CD4-positive, CD25-positive, alpha-beta regulatory T cell (primary cell): ENCODE measurements at regions not wholly inside any gene's neighbourhood (a gene's known extent, or its start where the extent isn't known, plus 50 kb on each side); places are given as distances from the start of the nearest gene placed in this dataset.
"Not testable (repeated sequence)": the region's sequence is repeated elsewhere in the genome, so short reads cannot be mapped to it uniquely, and the experiment has no call there.

Experiments used
- ATAC-seq, 2 donors: fragments of 150-1000 bp; cut with Tn5 transposase; one replicate each; pipeline ENCODE4 v1.10.0; 2021; ENCODE audit warnings: low read depth in 2 of 2, moderate number of reproducible peaks in 2 of 2, moderate library complexity in 1 of 2
- DNase-seq, 3 donors: peaks; one replicate each; pipeline versions ENCODE4 v3.0.0 to v3.0.0-alpha.2; 2012 to 2022; ENCODE audit warnings: mixed read lengths in 1 of 3
- H3K27ac ChIP-seq: one replicate; pipeline ENCODE4 v1.7.0; 2013; ENCODE audit warnings: mild to moderate bottlenecking, low read length; ENCODE audit not compliant: insufficient read depth, poor library complexity, severe bottlenecking
- H3K27me3 ChIP-seq: one replicate; pipeline ENCODE4 v1.7.0; 2013; ENCODE audit warnings: low read length; ENCODE audit not compliant: control insufficient read depth, insufficient read depth
- H3K36me3 ChIP-seq: one replicate; pipeline ENCODE4 v1.7.0; 2013; ENCODE audit warnings: mild to moderate bottlenecking, low read length, moderate library complexity; ENCODE audit not compliant: control insufficient read depth, insufficient read depth
- H3K4me1 ChIP-seq: 2 replicates; pipeline ENCODE4 v1.7.0; 2013; ENCODE audit warnings: mild to moderate bottlenecking, low read length; ENCODE audit not compliant: insufficient read depth, control insufficient read depth, poor library complexity, severe bottlenecking
- H3K4me3 ChIP-seq: one replicate; pipeline ENCODE4 v1.7.0; 2013; ENCODE audit warnings: low read depth, mild to moderate bottlenecking, low read length, moderate library complexity
- H3K9me3 ChIP-seq, 2 experiments: 1 replicate in 1 of 2; 2 replicates in 1 of 2; pipeline ENCODE4 v1.7.0; 2013; ENCODE audit warnings: low read length in 2 of 2, mild to moderate bottlenecking in 1 of 2, moderate library complexity in 1 of 2; ENCODE audit not compliant: control insufficient read depth in 2 of 2
- H3K27ac Mint-ChIP-seq, 3 donors: one replicate each; pipeline ENCODE4 v1.8.0; 2020 to 2022; ENCODE audit warnings: mild to moderate bottlenecking in 3 of 3, mixed read lengths in 3 of 3, moderate library complexity in 2 of 3
- H3K27me3 Mint-ChIP-seq: one replicate; pipeline ENCODE4 v1.8.0; 2022; ENCODE audit warnings: mild to moderate bottlenecking, mixed read lengths
- H3K36me3 Mint-ChIP-seq: one replicate; pipeline ENCODE4 v1.8.0; 2020; ENCODE audit warnings: mixed read lengths
- H3K4me1 Mint-ChIP-seq, 4 donors: one replicate each; pipeline ENCODE4 v1.8.0; 2020 to 2022; ENCODE audit warnings: mixed read lengths in 4 of 4, mild to moderate bottlenecking in 1 of 4
- H3K4me3 Mint-ChIP-seq, 4 donors: one replicate each; pipeline ENCODE4 v1.8.0; 2020 to 2022; ENCODE audit warnings: mild to moderate bottlenecking in 4 of 4, mixed read lengths in 4 of 4, moderate library complexity in 3 of 4
- H3K9me3 Mint-ChIP-seq, 7 donors: one replicate each; pipeline ENCODE4 v1.8.0; 2020 to 2022; ENCODE audit warnings: mixed read lengths in 7 of 7, mild to moderate bottlenecking in 3 of 7, moderate library complexity in 2 of 7

GRCh38 chr5:114122852-114123251 lies 239.0 kb upstream of the KCNN2 start:
- no peak for DNase-seq
- H3K9me3 Mint-ChIP-seq = peaks cover 0 to 9% (median 2%) of the 10 kb centered on the region in 7 donors
- no peak overlapping the region for H3K4me3 ChIP-seq
- H3K36me3 ChIP-seq = no peaks in the 10 kb centered on the region
- no peaks in the 10 kb centered on the region for H3K36me3 Mint-ChIP-seq
- no peak overlapping the region for H3K4me3 Mint-ChIP-seq
- H3K4me1 Mint-ChIP-seq = no peaks in the 10 kb centered on the region
- H3K27me3 Mint-ChIP-seq = no peaks in the 10 kb centered on the region
- no peaks in the 10 kb centered on the region for H3K9me3 ChIP-seq
- H3K27ac ChIP-seq = no peak overlapping the region
- ATAC-seq = no peak
- H3K4me1 ChIP-seq = no peaks in the 10 kb centered on the region
- no peak overlapping the region for H3K27ac Mint-ChIP-seq
- H3K27me3 ChIP-seq = no peaks in the 10 kb centered on the region

GRCh38 chr5:114123654-114124053 lies 238.2 kb upstream of the KCNN2 start:
- Histone ChIP-seq H3K9me3 (no peaks in the 10 kb centered on the region), H3K4me3 (no peak overlapping the region), H3K27ac (no peak overlapping the region), H3K4me1 (no peaks in the 10 kb centered on the region), H3K27me3 (no peaks in the 10 kb centered on the region), H3K36me3 (no peaks in the 10 kb centered on the region)
- Mint-ChIP-seq H3K36me3 (no peaks in the 10 kb centered on the region), H3K27me3 (no peaks in the 10 kb centered on the region), H3K9me3 (peaks cover 0 to 9% (median 2%) of the 10 kb centered on the region in 7 donors), H3K4me1 (no peaks in the 10 kb centered on the region), H3K4me3 (no peak overlapping the region), H3K27ac (no peak overlapping the region)
- no peak for DNase-seq
- no peak for ATAC-seq

GRCh38 chr5:114146398-114146797 lies 215.5 kb upstream of the KCNN2 start:
- Histone ChIP-seq H3K27me3 (no peaks in the 10 kb centered on the region), H3K36me3 (no peaks in the 10 kb centered on the region), H3K27ac (no peak overlapping the region), H3K9me3 (peaks cover 0 to 2% of the 10 kb centered on the region in 2 experiments), H3K4me1 (no peaks in the 10 kb centered on the region), H3K4me3 (no peak overlapping the region)
- DNase-seq (no peak), ATAC-seq (no peak)
- H3K36me3 Mint-ChIP-seq = no peaks in the 10 kb centered on the region
- no peak overlapping the region for H3K4me3 Mint-ChIP-seq
- no peaks in the 10 kb centered on the region for H3K27me3 Mint-ChIP-seq
- peaks cover 0 to 37% (median 7%) of the 10 kb centered on the region in 7 donors for H3K9me3 Mint-ChIP-seq
- no peak overlapping the region for H3K27ac Mint-ChIP-seq
- no peaks in the 10 kb centered on the region for H3K4me1 Mint-ChIP-seq

- H3K27me3 Mint-ChIP-seq = no peaks in the 10 kb centered on the region
- Histone ChIP-seq H3K4me1 (no peaks in the 10 kb centered on the region), H3K9me3 (peaks cover 0 to 2% of the 10 kb centered on the region in 2 experiments), H3K27me3 (no peaks in the 10 kb centered on the region), H3K4me3 (no peak overlapping the region), H3K36me3 (no peaks in the 10 kb centered on the region), H3K27ac (no peak overlapping the region)
- H3K4me1 Mint-ChIP-seq = no peaks in the 10 kb centered on the region
- ATAC-seq (no peak), DNase-seq (no peak)
- no peaks in the 10 kb centered on the region for H3K36me3 Mint-ChIP-seq
- H3K9me3 Mint-ChIP-seq = peaks cover 0 to 35% (median 10%) of the 10 kb centered on the region in 7 donors
- H3K27ac Mint-ChIP-seq = no peak overlapping the region
- no peak overlapping the region for H3K4me3 Mint-ChIP-seq
These were observed 213.6 kb upstream of the KCNN2 start for GRCh38 chr5:114148253-114148652.

GRCh38 chr5:114148728-114149127 lies 213.1 kb upstream of the KCNN2 start:
- not testable (repeated sequence) for H3K36me3 ChIP-seq, H3K4me1 Mint-ChIP-seq, H3K36me3 Mint-ChIP-seq, DNase-seq, H3K27me3 Mint-ChIP-seq, H3K4me3 Mint-ChIP-seq, H3K4me3 ChIP-seq, H3K9me3 ChIP-seq, H3K27me3 ChIP-seq, H3K27ac ChIP-seq, H3K4me1 ChIP-seq, H3K27ac Mint-ChIP-seq, ATAC-seq
- peaks cover 0 to 37% (median 10%) of the 10 kb centered on the region in 7 donors for H3K9me3 Mint-ChIP-seq

GRCh38 chr5:114152656-114153360 lies 209.1 kb upstream of the KCNN2 start:
- Mint-ChIP-seq H3K4me3 (no peak overlapping the region), H3K27ac (no peak overlapping the region), H3K4me1 (no peaks in the 10 kb centered on the region), H3K36me3 (no peaks in the 10 kb centered on the region), H3K27me3 (no peaks in the 10 kb centered on the region), H3K9me3 (peaks cover 0 to 32% (median 10%) of the 10 kb centered on the region in 7 donors)
- Histone ChIP-seq H3K27me3 (no peaks in the 10 kb centered on the region), H3K4me3 (no peak overlapping the region), H3K36me3 (no peaks in the 10 kb centered on the region), H3K4me1 (no peaks in the 10 kb centered on the region), H3K9me3 (peaks cover 0 to 2% of the 10 kb centered on the region in 2 experiments), H3K27ac (no peak overlapping the region)
- DNase-seq = no peak
- no peak for ATAC-seq

GRCh38 chr5:114153392-114153791 lies 208.5 kb upstream of the KCNN2 start:
- H3K27me3 Mint-ChIP-seq = no peaks in the 10 kb centered on the region
- H3K36me3 ChIP-seq = no peaks in the 10 kb centered on the region
- H3K9me3 Mint-ChIP-seq = peaks cover 0 to 29% (median 9%) of the 10 kb centered on the region in 7 donors
- ATAC-seq (no peak), DNase-seq (no peak)
- H3K4me3 Mint-ChIP-seq = no peak overlapping the region
- no peaks in the 10 kb centered on the region for H3K36me3 Mint-ChIP-seq
- no peak overlapping the region for H3K4me3 ChIP-seq
- H3K27ac Mint-ChIP-seq = no peak overlapping the region
- H3K4me1 Mint-ChIP-seq = no peaks in the 10 kb centered on the region
- no peak overlapping the region for H3K27ac ChIP-seq
- H3K27me3 ChIP-seq = no peaks in the 10 kb centered on the region
- H3K4me1 ChIP-seq = no peaks in the 10 kb centered on the region
- H3K9me3 ChIP-seq = peaks cover 0 to 2% of the 10 kb centered on the region in 2 experiments

GRCh38 chr5:114153833-114154232 lies 208.0 kb upstream of the KCNN2 start:
- H3K27ac ChIP-seq = no peak overlapping the region
- no peaks in the 10 kb centered on the region for H3K27me3 Mint-ChIP-seq

More at GRCh38 chr5:114153833-114154232, 208.0 kb upstream of the KCNN2 start:
- ATAC-seq (no peak), DNase-seq (no peak)
- H3K9me3 Mint-ChIP-seq = peaks cover 0 to 25% (median 6%) of the 10 kb centered on the region in 7 donors
- Histone ChIP-seq H3K4me3 (no peak overlapping the region), H3K4me1 (no peaks in the 10 kb centered on the region), H3K36me3 (no peaks in the 10 kb centered on the region), H3K27me3 (no peaks in the 10 kb centered on the region), H3K9me3 (peaks cover 0 to 2% of the 10 kb centered on the region in 2 experiments)
- H3K4me3 Mint-ChIP-seq = no peak overlapping the region
- H3K36me3 Mint-ChIP-seq = no peaks in the 10 kb centered on the region
- no peak overlapping the region for H3K27ac Mint-ChIP-seq
- no peaks in the 10 kb centered on the region for H3K4me1 Mint-ChIP-seq
